Keratinocyte (primary cell): ENCODE measurements at regions not wholly inside any gene's neighbourhood (a gene's known extent, or its start where the extent isn't known, plus 50 kb on each side); places are given as distances from the start of the nearest gene placed in this dataset.
"Not testable (repeated sequence)": the region's sequence is repeated elsewhere in the genome, so short reads cannot be mapped to it uniquely, and the experiment has no call there.

Experiments
- CTCF ChIP-seq, 3 experiments: IDR thresholded peaks in 1 of 3; conservative IDR thresholded peaks in 1 of 3; optimal IDR thresholded peaks in 1 of 3; 2 replicates in 2 of 3; 3 replicates in 1 of 3; pipeline versions ENCODE3 to v1.5.1; 2011; ENCODE audit warnings: low read length in 3 of 3, mild to moderate bottlenecking in 3 of 3, moderate library complexity in 2 of 3, control low read depth in 1 of 3, inconsistent platforms in 1 of 3; ENCODE audit not compliant: insufficient read depth in 2 of 3; ENCODE audit errors: extremely low read depth in 1 of 3
- EZH2 ChIP-seq: IDR thresholded peaks from one replicate; pipeline ENCODE4 v1.6.1; 2012; ENCODE audit warnings: inconsistent platforms, mild to moderate bottlenecking, low read length, moderate library complexity

DNA sequence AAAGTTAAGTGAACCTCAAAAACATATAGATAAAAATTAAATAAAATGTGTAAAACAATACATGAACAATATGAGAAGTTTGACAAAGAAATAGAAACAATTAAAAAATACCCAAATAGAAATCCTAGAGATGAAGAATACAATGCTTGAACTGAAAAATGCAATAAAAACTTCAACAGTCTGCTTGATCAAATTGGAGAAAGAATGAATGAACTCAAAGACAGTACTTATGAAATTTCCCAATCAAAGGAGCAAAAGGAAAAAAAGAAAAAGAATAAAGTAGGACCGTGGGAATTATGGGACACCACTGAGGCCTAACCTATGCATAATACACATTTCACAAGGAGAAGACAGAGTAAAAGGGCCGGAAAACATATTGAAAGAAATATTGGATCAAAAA lies 144.3 kb downstream of the ZNF37A start:
- TF ChIP-seq EZH2; CTCF (optimal IDR thresholded peaks at IDR 0.05 in 1 of 3, IDR thresholded peaks at IDR 0.05 in 1 of 3, conservative IDR thresholded peaks at IDR 0.05 in 1 of 3; ENCODE audit: extremely low read depth in 1 of 3, insufficient read depth in 2 of 3, low read length in 3 of 3): not testable (repeated sequence)
